Suprapubic skin (tissue), 4 donors: ENCODE measurements at regions not wholly inside any gene's neighbourhood (a gene's known extent, or its start where the extent isn't known, plus 50 kb on each side); places are given as distances from the start of the nearest gene placed in this dataset.

Experiments
- CTCF ChIP-seq, 2 donors: fragments of 200-600 bp in 1 of 2; fragments of 450-650 bp in 1 of 2; sonication (generic) in 1 of 2; IDR thresholded peaks; one replicate each; pipeline ENCODE4 v1.5.1; 2016 to 2019; ENCODE audit warnings: antibody characterized with exemption in 2 of 2, mild to moderate bottlenecking in 1 of 2, moderate library complexity in 1 of 2
- EP300 ChIP-seq: sonication (generic); formaldehyde crosslinking; IDR thresholded peaks from one replicate; pipeline ENCODE4 v1.6.1; 2017; ENCODE audit warnings: antibody characterized with exemption
- POLR2A ChIP-seq, 2 donors: fragments of 450-650 bp; IDR thresholded peaks; one replicate each; pipeline ENCODE4 v1.6.1; 2017; ENCODE audit warnings: antibody characterized with exemption in 2 of 2, mild to moderate bottlenecking in 2 of 2, moderate library complexity in 2 of 2
- POLR2AphosphoS5 ChIP-seq, 3 donors: sonication (generic); formaldehyde crosslinking; IDR thresholded peaks; one replicate each; pipeline ENCODE4 v1.6.1; 2017; ENCODE audit warnings: antibody characterized with exemption in 3 of 3

- no peak for TF ChIP-seq CTCF (IDR thresholded peaks at IDR 0.05)
- no peak for TF ChIP-seq POLR2A (IDR thresholded peaks at IDR 0.05)
- TF ChIP-seq EP300: no peak
- no peak for TF ChIP-seq POLR2AphosphoS5 (IDR thresholded peaks at IDR 0.05)
Measured at GRCh38 chr9:26639761-26640160, 252.8 kb downstream of the CAAP1 start.
